SU-DHL-6 (cell line): ENCODE measurements at regions not wholly inside any gene's neighbourhood (a gene's known extent, or its start where the extent isn't known, plus 50 kb on each side); places are given as distances from the start of the nearest gene placed in this dataset.

ENCODE experiments used
- H2AFZ ChIP-seq: fragments of 200-600 bp; sonication (generic); 2 replicates; pipeline ENCODE4 v1.6.1; 2014; ENCODE audit warnings: low read depth, mild to moderate bottlenecking, moderate library complexity, mixed read lengths, antibody characterized with exemption, low read length; ENCODE audit not compliant: severe bottlenecking
- H3F3A ChIP-seq: fragments of 200-600 bp; shearing (Covaris generic); 2 replicates; pipeline ENCODE4 v1.6.0; 2016; ENCODE audit warnings: antibody characterized with exemption, mild to moderate bottlenecking; ENCODE audit not compliant: insufficient read depth
- H3K27ac ChIP-seq: fragments of 200-600 bp; sonication (generic); 2 replicates; pipeline ENCODE4 v1.5.1; 2016; ENCODE audit warnings: low read depth, mild to moderate bottlenecking, low read length, moderate library complexity, mixed read lengths
- H3K27me3 ChIP-seq: fragments of 200-600 bp; sonication (generic), shearing (Covaris generic); 2 replicates; pipeline ENCODE4 v1.6.0; 2014; ENCODE audit warnings: mild to moderate bottlenecking, low read length
- H3K36me3 ChIP-seq: fragments of 200-600 bp; sonication (generic); 2 replicates; pipeline ENCODE4 v1.6.1; 2014; ENCODE audit warnings: mild to moderate bottlenecking, low read length, mixed read lengths
- H3K4me2 ChIP-seq: fragments of 300-600, 200-600 bp; shearing (Covaris generic), sonication (generic); 2 replicates; pipeline ENCODE4 v1.6.0; 2014; ENCODE audit warnings: low read length, low read depth, mild to moderate bottlenecking; ENCODE audit not compliant: poor library complexity, severe bottlenecking
- H3K4me3 ChIP-seq: fragments of 200-600 bp; sonication (generic); 2 replicates; pipeline ENCODE4 v1.5.1; 2014; ENCODE audit warnings: antibody characterized with exemption, low read length, mild to moderate bottlenecking, mixed read lengths; ENCODE audit not compliant: insufficient read depth, poor library complexity, severe bottlenecking
- H3K79me2 ChIP-seq: fragments of 200-600 bp; sonication (generic); 2 replicates; pipeline ENCODE4 v1.6.1; 2014; ENCODE audit warnings: mild to moderate bottlenecking, low read length, moderate library complexity; ENCODE audit not compliant: insufficient read depth
- H3K9ac ChIP-seq: fragments of 200-600 bp; sonication (generic); 2 replicates; pipeline ENCODE4 v1.7.0; 2014; ENCODE audit warnings: mild to moderate bottlenecking, low read length
- H3K9me2 ChIP-seq: fragments of 200-600 bp; sonication (generic); replicated peaks from 2 replicates; pipeline ENCODE4 v1.6.1; 2014; ENCODE audit warnings: low read length; ENCODE audit not compliant: insufficient read depth
- H3K9me3 ChIP-seq: fragments of 200-600 bp; sonication (generic); 2 replicates; pipeline ENCODE4 v1.6.1; 2014; ENCODE audit warnings: low read length, mixed read lengths; ENCODE audit not compliant: insufficient read depth
- H4K20me1 ChIP-seq: fragments of 200-600 bp; sonication (generic); 2 replicates; pipeline ENCODE4 v1.6.1; 2014; ENCODE audit warnings: low read depth, mild to moderate bottlenecking, antibody characterized with exemption, low read length, moderate library complexity, mixed read lengths
- EZH2phosphoT487 ChIP-seq: fragments of 200-600 bp; sonication (generic), shearing (Covaris generic); conservative IDR thresholded peaks from 2 replicates; pipeline ENCODE4 v1.6.1; 2018; ENCODE audit warnings: mild to moderate bottlenecking, antibody characterized with exemption, low read length, moderate library complexity, mixed read lengths
- TF ChIP-seq, protein P1 (sequence below): fragments of 200-600 bp; sonication (generic); IDR thresholded peaks from one replicate; pipeline ENCODE4 v1.5.1; 2017; ENCODE audit warnings: antibody characterized with exemption, mild to moderate bottlenecking, low read length, moderate library complexity; ENCODE audit not compliant: insufficient read depth, poor library complexity, severe bottlenecking

DNA sequence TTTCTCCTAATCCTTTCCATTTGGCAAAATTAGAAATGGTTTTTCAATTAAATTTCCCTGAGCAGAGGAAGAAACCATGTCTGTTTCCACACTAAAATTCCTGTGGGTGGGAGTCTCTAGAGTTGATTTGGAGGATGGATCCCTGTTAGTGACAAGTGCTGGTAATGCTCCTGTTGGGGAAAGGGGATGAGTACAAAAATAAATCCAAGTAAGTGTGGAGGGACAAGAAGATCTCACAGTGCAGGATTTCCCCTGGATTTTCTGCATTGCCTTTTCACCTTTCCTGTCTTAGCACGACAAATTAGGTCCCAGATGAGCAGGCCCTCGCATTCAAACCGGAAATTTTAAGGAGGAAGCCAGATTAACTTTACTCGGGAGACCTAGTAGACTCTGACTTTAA is 107.5 kb downstream of the DAD1 start:
- Histone ChIP-seq H4K20me1 (no peaks in the 10 kb centered on the region), H3K4me2 (peak overlapping the region; percentile 91), H3K36me3 (no peaks in the 10 kb centered on the region), H3K9me3 (no peaks in the 10 kb centered on the region), H3K27ac (peak overlapping the region; percentile 96), H3K27me3 (no peaks in the 10 kb centered on the region), H3K9ac (peak overlapping the region; percentile 70), H3F3A (peaks cover 93% of the 10 kb centered on the region), H3K9me2 (no peaks in the 10 kb centered on the region), H2AFZ (no peak overlapping the region), H3K79me2 (peaks cover 4% of the 10 kb centered on the region; the same call in 1 of the 2 replicates), H3K4me3 (peak overlapping the region; percentile 42)
- TF ChIP-seq EZH2phosphoT487 = no peak
- TF ChIP-seq, protein P1, sequence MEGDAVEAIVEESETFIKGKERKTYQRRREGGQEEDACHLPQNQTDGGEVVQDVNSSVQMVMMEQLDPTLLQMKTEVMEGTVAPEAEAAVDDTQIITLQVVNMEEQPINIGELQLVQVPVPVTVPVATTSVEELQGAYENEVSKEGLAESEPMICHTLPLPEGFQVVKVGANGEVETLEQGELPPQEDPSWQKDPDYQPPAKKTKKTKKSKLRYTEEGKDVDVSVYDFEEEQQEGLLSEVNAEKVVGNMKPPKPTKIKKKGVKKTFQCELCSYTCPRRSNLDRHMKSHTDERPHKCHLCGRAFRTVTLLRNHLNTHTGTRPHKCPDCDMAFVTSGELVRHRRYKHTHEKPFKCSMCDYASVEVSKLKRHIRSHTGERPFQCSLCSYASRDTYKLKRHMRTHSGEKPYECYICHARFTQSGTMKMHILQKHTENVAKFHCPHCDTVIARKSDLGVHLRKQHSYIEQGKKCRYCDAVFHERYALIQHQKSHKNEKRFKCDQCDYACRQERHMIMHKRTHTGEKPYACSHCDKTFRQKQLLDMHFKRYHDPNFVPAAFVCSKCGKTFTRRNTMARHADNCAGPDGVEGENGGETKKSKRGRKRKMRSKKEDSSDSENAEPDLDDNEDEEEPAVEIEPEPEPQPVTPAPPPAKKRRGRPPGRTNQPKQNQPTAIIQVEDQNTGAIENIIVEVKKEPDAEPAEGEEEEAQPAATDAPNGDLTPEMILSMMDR = no peak

DNA sequence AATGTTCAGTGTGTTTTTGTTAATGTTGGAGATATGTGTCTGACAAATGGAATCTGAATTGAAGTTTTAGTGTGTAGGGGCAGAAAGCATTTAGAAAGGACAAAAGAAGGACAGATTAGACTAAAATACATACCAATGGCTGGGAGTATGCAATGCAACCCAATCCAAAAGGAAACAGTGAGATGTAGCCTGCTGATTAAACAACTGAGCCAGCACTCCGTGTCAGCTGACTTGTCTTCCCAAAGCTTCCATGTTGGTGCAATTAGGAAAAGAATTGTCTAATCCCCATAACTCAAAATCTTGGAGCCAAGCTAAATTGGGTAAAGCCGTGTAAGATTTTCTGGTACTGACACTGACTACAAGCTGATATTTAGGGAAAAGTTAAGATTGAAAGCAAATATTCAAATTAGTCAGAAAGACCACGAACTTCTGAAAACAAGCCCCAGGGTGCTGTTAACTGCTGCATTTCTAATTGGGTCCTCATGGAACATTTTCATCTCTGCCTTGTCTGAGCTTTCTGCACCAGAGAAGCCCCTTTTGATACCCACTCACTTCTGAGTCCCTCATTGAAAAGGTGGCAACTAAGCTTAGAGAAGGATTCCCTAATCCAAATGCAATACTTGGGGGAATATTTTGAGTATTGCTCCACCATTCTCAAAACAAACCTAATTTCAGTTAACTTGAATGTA is 109.1 kb downstream of the DAD1 start:
- peak overlapping the region; percentile 70 for H3K9ac ChIP-seq
- H3F3A ChIP-seq = peaks cover 96% of the 10 kb centered on the region
- no peaks in the 10 kb centered on the region for H3K9me3 ChIP-seq
- H3K4me2 ChIP-seq = peak overlapping the region; percentile 91
- peaks cover 4% of the 10 kb centered on the region; the same call in 1 of the 2 replicates for H3K79me2 ChIP-seq
- H3K27me3 ChIP-seq = no peaks in the 10 kb centered on the region
- no peak overlapping the region for H2AFZ ChIP-seq
- H4K20me1 ChIP-seq = no peaks in the 10 kb centered on the region
- no peak for TF ChIP-seq EZH2phosphoT487
- TF ChIP-seq, protein P1 = no peak
- H3K36me3 ChIP-seq = no peaks in the 10 kb centered on the region
- no peaks in the 10 kb centered on the region for H3K9me2 ChIP-seq
- peak overlapping the region; percentile 42 for H3K4me3 ChIP-seq
- peak overlapping the region; percentile 96 for H3K27ac ChIP-seq

DNA sequence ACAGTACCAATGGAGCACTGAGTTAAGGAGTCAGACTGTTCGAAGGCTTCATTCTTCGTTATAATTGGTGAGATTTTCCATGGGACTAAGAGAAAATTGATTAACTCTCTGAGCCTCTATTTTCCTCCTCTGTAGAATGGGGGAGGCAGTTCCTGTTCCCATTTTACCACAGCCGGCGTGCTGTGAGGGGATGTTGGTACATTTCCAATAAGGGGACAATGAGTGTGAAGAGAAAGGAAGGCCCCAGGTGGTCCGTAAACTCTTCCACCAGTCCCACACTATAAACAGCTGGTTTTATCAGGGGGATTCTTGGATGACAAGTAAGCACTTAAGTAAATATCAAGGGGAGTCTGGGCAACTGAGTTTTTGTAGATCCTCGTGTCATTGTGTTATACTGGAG is 109.9 kb downstream of the DAD1 start:
- Histone ChIP-seq H3F3A (peaks cover 90% of the 10 kb centered on the region), H2AFZ (no peak overlapping the region), H4K20me1 (no peaks in the 10 kb centered on the region), H3K9ac (peak overlapping the region; percentile 70), H3K9me3 (no peaks in the 10 kb centered on the region), H3K27ac (peak overlapping the region; percentile 96), H3K79me2 (peaks cover 4% of the 10 kb centered on the region; the same call in 1 of the 2 replicates), H3K36me3 (no peaks in the 10 kb centered on the region), H3K27me3 (no peaks in the 10 kb centered on the region), H3K4me3 (no peak overlapping the region), H3K4me2 (peak overlapping the region; percentile 91), H3K9me2 (no peaks in the 10 kb centered on the region)
- TF ChIP-seq EZH2phosphoT487 = no peak
- TF ChIP-seq, protein P1 = no peak
